NCI-H82 treated with DMSO at 0.1 percent for 48 hours (cell line): ENCODE measurements at regions not wholly inside any gene's neighbourhood (a gene's known extent, or its start where the extent isn't known, plus 50 kb on each side); places are given as distances from the start of the nearest gene placed in this dataset.

ENCODE experiments used
- DNase-seq: peaks from one replicate; lab custom pipeline; 2025; ENCODE audit not compliant: unreplicated experiment; lab: John Stamatoyannopoulos, UW

- DNase-seq, result no peak
Measured at GRCh38 chr10:30125496-30125895, 66.1 kb upstream of the JCAD start.

- DNase-seq, result no peak
Measured at GRCh38 chr10:30124704-30125103, 65.3 kb upstream of the JCAD start.

DNA sequence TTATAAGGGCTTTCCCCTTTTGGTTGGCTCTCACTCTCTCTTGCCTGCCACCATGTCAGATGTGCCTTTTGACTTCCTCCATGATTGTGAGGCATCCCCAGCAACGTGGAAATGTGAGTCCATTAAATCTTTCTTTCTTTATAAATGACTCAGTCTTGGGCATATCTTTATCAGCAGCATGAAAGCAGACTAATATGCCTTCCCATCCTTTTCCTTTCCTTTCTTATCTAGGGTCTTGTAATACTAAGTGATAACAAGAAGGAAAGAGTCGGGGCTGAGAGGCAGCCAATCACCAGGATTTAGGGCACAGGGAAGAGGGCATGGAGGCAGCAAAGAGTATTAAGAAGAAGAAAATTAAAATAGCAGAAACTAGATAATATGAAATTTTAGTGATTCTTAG lies 62.0 kb upstream of the JCAD start:
- DNase-seq, result no peak

DNA sequence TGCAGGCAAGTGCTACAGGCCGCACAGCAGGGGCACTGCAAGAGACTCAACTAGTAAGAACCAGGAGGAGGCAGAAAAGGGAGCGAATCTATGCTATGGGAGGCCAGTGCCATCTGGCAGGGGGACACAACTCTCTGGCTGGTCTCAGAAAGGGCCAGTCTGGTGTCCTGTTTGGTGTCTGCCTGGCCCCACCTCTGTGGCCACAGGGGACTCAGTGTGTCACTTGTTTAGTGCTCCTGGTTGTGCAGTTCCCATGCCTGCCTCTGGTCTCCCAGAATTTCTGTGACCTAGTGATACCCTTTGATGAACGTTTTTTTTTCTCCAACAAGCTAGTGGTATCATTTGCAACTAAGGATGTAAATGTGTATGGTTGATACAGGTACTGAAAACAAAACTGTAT lies 59.2 kb upstream of the JCAD start:
- DNase-seq, result no peak

DNA sequence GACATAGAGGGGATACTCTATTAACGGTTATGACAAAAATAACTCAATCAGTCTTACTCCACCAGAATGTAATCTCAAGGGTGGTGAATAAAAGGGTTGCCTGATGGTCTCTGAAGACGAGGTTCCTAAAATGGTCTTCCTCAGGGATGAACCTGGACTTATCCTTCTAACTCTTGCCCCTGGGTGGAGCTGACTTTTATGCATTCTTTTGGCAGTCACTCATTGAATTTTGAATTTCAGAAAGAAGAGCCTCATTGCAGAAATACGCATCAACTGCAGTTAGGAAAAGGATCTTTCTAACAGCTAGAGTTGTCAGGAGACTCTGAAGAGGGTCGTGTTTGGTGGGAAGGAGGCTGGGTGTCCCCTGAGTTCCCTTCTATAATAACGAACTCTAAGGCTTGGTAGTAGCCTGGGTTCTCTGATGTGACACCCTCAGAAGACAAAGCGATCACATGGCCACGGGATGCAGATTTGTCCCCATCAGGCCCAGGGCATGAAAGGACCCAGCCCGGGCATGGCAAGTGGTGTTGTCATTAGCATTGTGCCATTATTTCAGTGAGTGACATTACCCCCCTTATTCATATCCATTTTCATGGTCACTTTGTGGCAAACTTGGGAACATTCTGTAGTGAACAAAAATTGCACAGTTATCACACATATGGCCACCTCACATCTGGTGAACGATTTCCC lies 58.6 kb upstream of the JCAD start:
- no peak for DNase-seq

GRCh38 chr10:30116041-30116491 lies 56.7 kb upstream of the JCAD start:
- DNase-seq, result no peak

DNA sequence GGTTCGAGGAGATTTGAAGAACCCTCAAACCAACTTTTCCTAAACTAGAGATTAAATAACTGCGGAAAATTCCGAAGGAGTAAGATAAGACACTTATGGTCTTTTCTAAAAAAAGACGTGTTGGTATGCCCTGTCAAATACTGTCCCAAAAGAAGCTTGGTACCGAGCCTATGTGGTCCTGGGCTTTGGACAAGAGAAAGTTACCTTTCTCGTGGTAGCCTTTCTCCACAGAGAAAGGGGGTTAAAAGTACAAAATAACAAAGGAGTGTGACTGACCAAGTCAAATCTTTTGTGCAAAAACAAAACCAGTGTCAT lies 56.2 kb upstream of the JCAD start:
- DNase-seq, result no peak

DNA sequence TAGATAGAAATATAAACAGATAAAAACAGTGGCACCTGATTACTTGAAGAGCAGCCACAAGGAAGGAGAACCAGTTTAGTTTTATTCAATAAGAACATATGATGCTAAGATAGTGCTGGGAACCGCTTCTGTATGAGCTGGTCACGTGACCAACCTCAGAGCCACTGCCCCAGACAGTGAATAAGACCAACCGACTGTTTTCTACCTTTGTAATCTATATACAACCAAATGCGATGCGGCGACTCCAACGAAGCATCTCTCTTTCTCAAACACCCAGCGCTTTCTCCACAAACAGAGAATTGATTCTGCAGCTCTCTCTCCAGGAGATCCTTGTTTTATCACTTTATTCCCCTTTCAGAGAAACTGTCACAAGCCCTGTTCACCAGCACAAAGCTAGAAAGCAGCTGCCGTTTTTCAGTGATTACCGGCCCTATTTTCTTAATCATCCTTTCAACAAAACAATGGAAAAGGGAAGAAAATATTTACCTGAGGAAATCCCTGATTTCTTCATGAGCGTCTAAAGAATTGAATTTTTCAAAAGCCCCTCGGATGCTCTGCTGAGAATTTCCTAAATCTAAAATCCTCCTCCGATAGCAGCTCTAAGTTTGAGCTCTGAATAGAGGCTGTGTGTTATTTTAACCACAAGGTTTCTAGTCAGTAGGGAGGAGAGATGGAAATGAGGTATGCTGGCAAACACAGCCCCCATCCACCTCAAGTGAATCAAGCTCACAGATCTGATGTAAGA lies 55.7 kb upstream of the JCAD start:
- DNase-seq, result no peak

DNA sequence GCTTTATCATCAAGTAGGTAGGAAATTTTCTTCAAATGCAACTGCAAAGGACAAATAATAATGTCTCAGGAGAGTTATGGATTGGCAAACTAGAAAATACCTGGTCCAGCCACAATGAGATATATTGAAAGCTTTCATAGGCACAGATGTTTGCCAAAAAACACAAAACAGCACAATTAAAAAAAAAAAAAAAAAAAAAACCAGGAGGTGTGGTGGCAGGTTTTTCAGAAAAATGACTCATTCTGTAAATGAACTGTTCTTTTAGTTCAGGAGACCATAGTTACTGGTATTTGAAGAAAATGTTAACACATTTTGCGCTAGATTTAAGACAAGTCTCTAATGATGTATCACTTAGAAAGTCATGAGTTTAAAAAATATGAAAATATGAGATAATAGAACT lies 55.0 kb upstream of the JCAD start:
- DNase-seq, result no peak

GRCh38 chr10:30111340-30112022 lies 52.1 kb upstream of the JCAD start:
- no peak for DNase-seq
